ENCODE measurements at regions not wholly inside any gene's neighbourhood (a gene's known extent, or its start where the extent isn't known, plus 50 kb on each side); places are given as distances from the start of the nearest gene placed in this dataset.
"Not testable (repeated sequence)": the region's sequence is repeated elsewhere in the genome, so short reads cannot be mapped to it uniquely, and the experiment has no call there.

GRCh38 chr10:121268863-121269432 is 329.3 kb downstream of the FGFR2 start:
- no peak for DNase-seq (ENCODE audit: low spot score)

DNA sequence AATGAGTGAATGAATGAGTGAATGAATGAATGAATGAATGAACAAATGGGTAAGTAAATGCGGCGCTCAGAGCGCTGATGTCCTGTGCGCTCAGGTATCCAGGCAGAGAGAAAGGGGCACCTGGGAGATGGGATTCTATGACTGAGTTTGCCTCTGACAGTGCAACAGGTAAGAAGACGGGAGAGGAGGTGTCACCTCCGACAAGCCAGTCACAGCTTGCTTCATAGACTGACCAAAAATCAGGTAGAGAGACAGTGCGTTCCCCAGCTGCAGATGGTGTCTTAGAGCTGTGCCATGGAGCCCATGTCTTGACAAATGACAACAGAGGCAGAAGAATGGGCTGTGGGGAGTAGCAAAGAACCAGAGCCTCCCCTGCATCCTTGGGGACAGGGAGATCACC is 327.3 kb downstream of the FGFR2 start:
- DNase-seq (ENCODE audit: low spot score): no peak

DNA sequence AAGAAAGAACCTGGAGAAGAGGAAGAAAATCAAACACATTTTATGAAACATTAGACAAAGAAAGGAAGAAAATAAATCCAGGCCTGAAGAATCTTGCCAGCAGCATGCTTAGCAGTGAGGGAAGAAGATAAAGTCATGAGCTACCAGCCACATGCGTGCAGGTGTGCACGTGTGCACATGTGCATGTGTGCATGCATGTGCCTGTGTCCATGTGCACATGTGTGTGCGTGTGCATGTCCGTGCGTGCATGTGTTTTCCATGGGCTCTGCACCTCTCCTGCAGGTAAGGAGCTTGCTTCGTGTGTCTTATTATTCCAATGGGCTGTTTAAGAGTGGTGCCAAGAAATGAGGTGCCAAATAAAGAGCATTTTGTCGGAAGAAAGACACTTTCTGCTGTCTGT is 322.2 kb downstream of the FGFR2 start:
- no peak for DNase-seq (ENCODE audit: low spot score)

GRCh38 chr10:121276822-121277221 is 321.4 kb downstream of the FGFR2 start:
- DNase-seq (ENCODE audit: low spot score): no peak

DNA sequence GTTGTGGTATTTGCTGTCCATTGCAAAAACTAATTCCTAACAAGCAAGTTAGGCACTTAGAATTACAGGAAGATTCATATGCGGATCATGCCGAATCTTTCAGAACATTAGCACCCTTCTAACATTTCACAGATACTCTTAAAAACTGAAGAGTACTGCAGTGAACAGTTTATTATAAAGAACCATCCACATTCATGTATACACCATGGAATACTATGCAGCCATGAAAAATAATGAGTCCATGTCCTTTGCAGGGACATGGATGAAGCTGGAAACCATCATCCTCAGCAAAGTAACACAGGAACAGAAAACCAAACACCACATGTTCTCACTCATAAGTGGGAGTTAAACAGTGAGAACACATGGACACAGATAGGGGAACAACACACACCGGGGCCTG is 319.9 kb downstream of the FGFR2 start:
- not testable (repeated sequence) for DNase-seq (ENCODE audit: low spot score)

- no peak for DNase-seq (ENCODE audit: low spot score)
Measured at GRCh38 chr10:121281576-121281975, 316.7 kb downstream of the FGFR2 start.

GRCh38 chr10:121282264-121282663 is 316.0 kb downstream of the FGFR2 start:
- no peak for DNase-seq (ENCODE audit: low spot score)

- no peak for DNase-seq (ENCODE audit: low spot score)
Measured at GRCh38 chr10:121282797-121283515, 315.3 kb downstream of the FGFR2 start.

DNA sequence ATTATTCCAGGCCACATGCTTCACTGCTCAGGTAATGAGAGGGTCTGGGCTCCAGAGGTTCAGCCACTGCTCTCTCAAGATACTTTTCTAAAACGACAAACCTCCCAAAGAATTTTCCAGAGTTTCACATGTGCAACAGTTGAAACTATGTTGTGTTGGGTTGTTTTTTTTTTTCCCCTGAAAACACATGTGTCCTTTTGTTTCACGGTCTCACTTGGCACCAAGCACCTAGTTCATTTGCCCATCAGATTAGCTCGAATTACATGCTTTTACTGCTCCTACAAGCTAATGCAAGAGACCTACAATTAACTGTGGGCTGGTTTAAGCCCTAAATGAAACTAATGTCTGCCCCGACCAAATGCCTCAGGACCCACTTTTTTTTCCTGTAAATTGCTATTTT is 313.3 kb downstream of the FGFR2 start:
- no peak for DNase-seq (ENCODE audit: low spot score)

DNA sequence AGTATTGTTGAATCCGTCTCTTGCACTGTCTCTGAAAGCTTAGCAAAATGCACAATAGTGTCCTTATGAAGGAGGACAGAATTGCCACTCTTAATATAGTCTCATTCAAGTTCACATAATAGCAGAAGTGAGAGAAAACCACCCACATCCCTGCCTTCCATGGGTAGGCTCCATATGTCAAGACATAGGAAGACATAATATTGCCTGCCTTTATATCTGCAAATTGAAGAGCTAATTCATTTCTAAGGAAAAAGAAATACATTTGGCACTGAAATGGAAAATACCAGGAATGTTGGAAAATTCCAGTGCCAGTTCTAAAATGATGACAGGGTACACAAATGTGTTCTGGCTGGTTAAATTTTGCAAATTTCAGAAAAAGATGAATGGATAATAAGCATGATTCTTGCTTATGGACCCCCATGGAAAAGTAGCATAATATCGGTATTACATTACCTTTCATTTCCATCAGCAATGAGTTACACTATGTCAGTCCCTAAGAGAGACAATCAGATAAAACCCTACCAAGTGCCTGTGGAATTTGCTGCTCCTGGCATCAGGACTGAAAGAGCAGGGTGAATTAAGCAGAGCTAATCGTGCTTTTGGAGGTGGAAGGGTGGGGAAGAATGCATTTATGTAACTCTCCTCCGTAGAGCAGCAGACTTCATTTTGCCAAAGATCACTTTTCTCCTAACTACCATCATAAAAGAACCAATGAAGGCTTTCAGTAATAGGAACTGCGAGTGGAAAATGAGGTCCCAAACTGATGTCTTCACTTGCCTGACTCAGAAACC is 312.6 kb downstream of the FGFR2 start:
- DNase-seq (ENCODE audit: low spot score): no peak

DNA sequence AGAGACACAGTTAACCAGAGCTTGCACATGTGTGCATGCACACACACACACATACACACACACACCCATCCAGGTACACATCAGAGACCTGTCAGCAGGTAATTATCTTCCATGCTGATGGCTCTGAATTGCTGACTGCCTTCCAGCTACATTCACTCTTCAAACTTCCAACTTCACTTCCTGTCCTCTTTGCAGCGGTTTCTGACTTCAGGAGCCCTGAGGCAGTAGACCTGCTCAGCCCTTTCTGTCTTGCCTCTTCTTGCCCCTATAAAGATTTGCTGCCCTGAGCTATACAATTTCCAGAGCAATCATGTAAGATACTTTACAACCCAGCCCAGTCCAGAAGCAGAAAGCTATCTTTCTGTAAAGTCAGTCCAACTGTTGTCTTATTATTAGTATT is 310.2 kb downstream of the FGFR2 start:
- DNase-seq (ENCODE audit: low spot score): no peak

DNA sequence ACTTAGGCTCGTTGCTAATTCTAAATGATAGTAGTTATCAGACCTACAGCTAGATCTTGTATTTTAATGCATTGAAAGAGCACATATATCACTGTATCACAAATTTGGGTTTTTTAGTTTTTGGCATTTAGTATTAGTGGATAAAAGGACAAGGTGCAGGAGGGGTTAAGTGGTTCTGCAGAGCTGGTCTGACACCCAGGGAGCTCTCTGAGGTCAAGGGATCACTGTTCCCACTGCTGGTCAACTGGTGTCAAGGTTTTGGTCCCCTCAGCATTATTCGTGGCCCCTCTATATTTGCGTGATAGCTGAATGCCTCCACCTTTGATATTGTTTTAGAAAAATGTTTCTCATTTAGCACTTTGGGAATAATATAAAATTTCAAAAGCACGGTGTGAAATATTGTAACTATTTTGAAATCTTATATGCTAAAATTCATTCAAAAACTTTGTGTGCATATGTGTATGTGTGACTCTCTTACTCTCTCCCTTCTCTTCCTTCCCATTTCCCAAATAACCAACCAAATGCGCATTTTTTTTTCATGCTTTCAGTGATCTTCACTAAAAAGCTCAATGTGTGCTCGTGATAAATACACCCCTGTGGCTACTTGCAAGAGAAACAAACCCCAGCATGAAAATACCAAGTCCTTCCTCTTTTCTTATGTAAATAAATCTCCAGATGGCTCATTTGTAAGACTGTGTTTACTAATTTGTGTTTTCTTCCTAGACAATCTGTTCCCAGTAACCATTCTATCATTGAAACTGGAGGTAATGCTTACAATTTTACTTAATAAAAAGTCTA is 309.2 kb downstream of the FGFR2 start:
- no peak for DNase-seq (ENCODE audit: low spot score)

DNA sequence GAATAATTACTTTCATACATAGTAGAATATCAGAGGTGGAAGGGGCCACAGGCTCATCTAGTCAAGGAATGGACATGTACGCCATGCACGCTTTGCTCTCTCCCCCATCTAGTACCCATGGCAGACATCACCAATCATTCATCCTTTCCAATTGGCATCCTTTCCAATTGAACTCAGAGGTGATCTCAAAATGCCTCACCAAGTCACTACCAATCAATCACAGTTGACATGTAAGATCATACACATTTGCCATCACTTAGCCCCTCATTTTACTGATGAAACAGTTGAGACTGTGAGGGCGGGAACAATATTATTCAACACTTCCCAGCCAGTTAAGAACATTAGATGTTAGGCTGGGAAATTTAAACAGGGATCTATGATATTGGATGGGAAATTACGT is 308.4 kb downstream of the FGFR2 start:
- DNase-seq (ENCODE audit: low spot score): no peak

- DNase-seq (ENCODE audit: low spot score): no peak
Measured at GRCh38 chr10:121290674-121291073, 307.6 kb downstream of the FGFR2 start.

- DNase-seq (ENCODE audit: low spot score): no peak
Measured at GRCh38 chr10:121291376-121291775, 306.9 kb downstream of the FGFR2 start.

DNA sequence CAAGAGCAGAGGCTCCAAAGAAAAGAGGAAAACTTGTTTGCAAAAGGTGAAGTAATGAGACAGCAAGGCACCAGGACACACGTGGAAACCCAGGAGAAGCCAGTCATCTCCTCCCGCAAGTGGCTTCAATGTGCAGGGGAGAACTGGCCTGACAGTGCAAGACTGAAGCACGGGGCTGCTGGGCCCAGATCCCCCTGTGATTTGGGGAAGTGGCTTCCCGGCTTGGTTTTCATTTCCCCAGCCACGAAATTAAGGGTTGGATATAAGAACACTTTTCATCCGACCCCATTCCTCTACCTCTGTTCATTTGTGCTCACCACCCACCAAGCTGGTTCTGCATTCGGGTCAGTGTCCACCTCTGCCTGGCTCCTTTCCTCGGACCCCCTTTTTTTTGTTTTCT is 306.4 kb downstream of the FGFR2 start:
- DNase-seq (ENCODE audit: low spot score): no peak

DNA sequence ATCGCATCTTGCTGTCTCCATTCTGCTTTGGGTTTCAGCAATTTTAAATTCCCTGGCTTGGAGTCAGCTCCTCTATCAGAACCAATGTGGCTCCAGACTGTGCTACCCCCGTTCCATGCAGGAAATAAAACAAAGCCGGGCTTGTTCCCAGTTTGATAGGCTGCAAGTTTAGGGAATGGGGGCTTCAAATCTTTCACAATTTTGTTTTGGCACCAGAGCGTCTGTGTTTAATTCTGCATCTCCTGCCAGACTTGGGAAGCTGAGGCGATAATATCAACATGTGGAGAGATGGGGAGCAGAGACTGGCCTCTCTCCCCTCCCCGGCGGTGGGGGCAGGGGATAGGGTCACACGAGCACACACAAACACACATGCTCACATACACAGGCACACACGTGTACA is 305.9 kb downstream of the FGFR2 start:
- no peak for DNase-seq (ENCODE audit: low spot score)

- no peak for DNase-seq (ENCODE audit: low spot score)
Measured at GRCh38 chr10:121293110-121293509, 305.1 kb downstream of the FGFR2 start.

DNA sequence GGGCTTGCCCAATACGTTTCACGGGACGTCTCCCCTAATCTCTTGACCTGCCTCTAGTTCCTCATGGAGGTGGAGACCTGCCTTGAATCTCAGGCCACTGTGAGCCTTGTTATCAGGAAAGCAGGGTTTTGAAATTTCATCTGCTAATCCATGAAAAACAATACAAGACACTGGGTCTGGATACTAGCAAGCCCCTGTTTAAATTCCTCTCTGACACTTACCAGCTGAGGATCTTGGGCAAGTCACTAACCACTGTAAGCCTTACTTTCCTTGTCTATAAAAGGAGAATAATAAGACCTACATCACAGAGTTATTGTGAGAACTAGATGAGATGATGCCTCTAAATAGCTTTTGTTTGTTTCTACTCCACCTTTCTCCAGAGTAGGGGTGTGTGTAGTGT is 303.6 kb downstream of the FGFR2 start:
- no peak for DNase-seq (ENCODE audit: low spot score)

DNA sequence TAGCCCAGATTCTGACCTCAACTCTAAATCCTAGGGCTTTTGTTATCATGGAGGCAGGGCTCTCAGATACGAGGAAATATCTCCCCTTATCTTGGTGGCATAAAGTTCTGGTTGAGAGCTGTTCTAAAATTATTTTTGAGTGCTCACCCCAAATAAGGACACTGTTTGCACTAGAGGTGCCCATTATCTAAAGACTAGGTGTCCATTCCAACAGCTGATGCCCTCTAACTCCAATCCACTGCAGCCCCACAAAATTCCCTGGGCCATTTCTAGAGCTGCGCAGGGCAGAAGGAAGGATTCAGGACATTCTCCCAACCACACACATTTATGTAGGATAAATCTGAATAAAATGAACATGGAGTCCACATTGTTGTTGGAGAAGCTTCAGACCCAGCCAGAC is 301.9 kb downstream of the FGFR2 start:
- DNase-seq (ENCODE audit: low spot score): no peak

DNA sequence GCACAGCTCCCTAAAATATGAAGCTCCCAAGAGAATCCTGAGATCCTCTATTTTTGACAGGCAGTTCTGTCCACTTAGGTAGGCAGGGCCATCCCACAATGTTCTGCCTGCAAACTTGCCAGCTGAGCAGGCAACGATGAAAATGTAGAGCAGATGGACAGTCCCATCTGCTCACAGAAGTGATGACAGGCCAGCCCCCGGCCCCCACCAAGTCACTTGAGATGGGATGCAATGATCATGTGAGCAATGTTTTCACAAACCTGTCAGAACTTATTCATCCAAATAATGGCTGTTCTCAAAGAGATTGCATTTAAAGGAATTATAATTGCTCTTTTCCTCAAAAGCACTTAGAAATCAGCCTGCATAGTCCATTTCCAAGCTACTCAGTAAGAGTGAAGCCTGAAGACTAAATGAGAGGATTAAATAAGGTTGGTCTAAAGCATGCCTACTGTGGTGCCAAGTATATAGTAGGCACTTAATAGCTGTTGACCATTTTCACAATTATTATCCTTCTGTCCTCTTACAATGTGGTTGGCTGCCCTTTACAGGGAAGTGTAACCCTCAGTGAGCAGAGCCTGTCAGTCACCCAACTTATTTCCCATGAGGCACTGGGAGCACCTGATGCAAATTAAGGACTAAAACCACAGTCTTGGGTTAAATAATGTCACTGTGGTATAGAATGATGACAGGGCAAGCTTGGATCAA is 301.2 kb downstream of the FGFR2 start:
- DNase-seq (ENCODE audit: low spot score): no peak

DNA sequence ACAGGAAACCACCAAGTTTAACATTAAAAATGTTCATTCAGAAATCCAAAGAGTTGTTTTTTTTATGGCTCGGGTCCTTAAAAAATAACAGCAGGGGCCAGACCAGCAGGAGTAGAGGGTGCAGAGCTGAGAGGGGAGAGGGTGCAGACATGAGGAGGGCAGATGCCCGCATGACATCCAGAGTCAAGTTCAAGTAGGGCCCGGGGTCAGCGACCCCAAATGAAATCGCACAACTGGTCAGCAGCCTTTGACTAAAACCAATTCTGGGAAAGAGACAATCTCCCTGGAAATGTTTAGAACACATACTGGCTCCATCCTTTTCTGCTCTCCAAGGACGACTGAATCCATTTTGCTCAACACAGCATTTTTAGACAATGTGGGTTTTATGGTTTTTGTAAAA is 297.5 kb downstream of the FGFR2 start:
- DNase-seq (ENCODE audit: low spot score): no peak
